Loucy (cell line): ENCODE measurements at regions not wholly inside any gene's neighbourhood (a gene's known extent, or its start where the extent isn't known, plus 50 kb on each side); places are given as distances from the start of the nearest gene placed in this dataset.

ENCODE experiments used
- H2AFZ ChIP-seq: fragments of 200-600 bp; sonication (generic); 2 replicates; pipeline ENCODE4 v1.6.0; 2016; ENCODE audit warnings: antibody characterized with exemption, mild to moderate bottlenecking, low read length, moderate library complexity
- H3F3A ChIP-seq: fragments of 200-600 bp; 2 replicates; pipeline ENCODE4 v1.6.0; 2016; ENCODE audit warnings: antibody characterized with exemption, low read depth, mild to moderate bottlenecking
- H3K27me3 ChIP-seq: fragments of 200-600 bp; sonication (generic); 2 replicates; pipeline ENCODE4 v1.6.1; 2014; ENCODE audit warnings: low read length, mild to moderate bottlenecking; ENCODE audit not compliant: insufficient read depth, poor library complexity, severe bottlenecking
- H3K36me3 ChIP-seq: fragments of 200-600 bp; sonication (generic); 2 replicates; pipeline ENCODE4 v1.6.1; 2016; ENCODE audit warnings: low read length; ENCODE audit not compliant: insufficient read depth
- H3K4me1 ChIP-seq: fragments of 200-600 bp; sonication (generic); 2 replicates; pipeline ENCODE4 v1.5.1; 2014; ENCODE audit warnings: low read length, mild to moderate bottlenecking; ENCODE audit not compliant: insufficient read depth, poor library complexity, severe bottlenecking
- H3K4me2 ChIP-seq: fragments of 200-600 bp; sonication (generic); 2 replicates; pipeline ENCODE4 v1.6.0; 2014; ENCODE audit warnings: antibody characterized with exemption, low read length, low read depth, mild to moderate bottlenecking; ENCODE audit not compliant: poor library complexity, severe bottlenecking
- H3K4me3 ChIP-seq: fragments of 200-600 bp; sonication (generic); 2 replicates; pipeline ENCODE4 v1.5.1; 2014; ENCODE audit warnings: low read length, mild to moderate bottlenecking, mixed read lengths; ENCODE audit not compliant: poor library complexity, severe bottlenecking
- H3K79me2 ChIP-seq: fragments of 200-600 bp; sonication (generic); 2 replicates; pipeline ENCODE4 v1.6.1; 2014; ENCODE audit warnings: low read length; ENCODE audit not compliant: insufficient read depth
- H3K9ac ChIP-seq: fragments of 200-600 bp; sonication (generic); 2 replicates; pipeline ENCODE4 v1.6.0; 2014; ENCODE audit warnings: mild to moderate bottlenecking, low read depth, low read length, moderate library complexity; ENCODE audit not compliant: poor library complexity, severe bottlenecking
- H3K9me2 ChIP-seq: fragments of 200-600 bp; sonication (generic); replicated peaks from 2 replicates; pipeline ENCODE4 v1.6.1; 2016; ENCODE audit warnings: low read depth, low read length, mixed read lengths
- H3K9me3 ChIP-seq: fragments of 200-600 bp; sonication (generic); 2 replicates; pipeline ENCODE4 v1.6.1; 2014; ENCODE audit warnings: mild to moderate bottlenecking, antibody characterized with exemption, low read length, low read depth; ENCODE audit not compliant: insufficient read depth
- H4K20me1 ChIP-seq: fragments of 200-600 bp; sonication (generic); 2 replicates; pipeline ENCODE4 v1.6.0; 2014; ENCODE audit warnings: antibody characterized with exemption, low read length, mild to moderate bottlenecking; ENCODE audit not compliant: insufficient read depth, poor library complexity, severe bottlenecking
- EZH2phosphoT487 ChIP-seq: fragments of 200-600 bp; IDR thresholded peaks from 2 replicates; pipeline ENCODE4 v1.6.1; 2018; ENCODE audit warnings: antibody characterized with exemption, mild to moderate bottlenecking, moderate library complexity, borderline replicate concordance
- TF ChIP-seq, protein P1 (sequence below): fragments of 200-600 bp; sonication (generic); conservative IDR thresholded peaks from 2 replicates; pipeline ENCODE4 v1.5.1; 2014; ENCODE audit warnings: mild to moderate bottlenecking, antibody characterized with exemption, low read length

DNA sequence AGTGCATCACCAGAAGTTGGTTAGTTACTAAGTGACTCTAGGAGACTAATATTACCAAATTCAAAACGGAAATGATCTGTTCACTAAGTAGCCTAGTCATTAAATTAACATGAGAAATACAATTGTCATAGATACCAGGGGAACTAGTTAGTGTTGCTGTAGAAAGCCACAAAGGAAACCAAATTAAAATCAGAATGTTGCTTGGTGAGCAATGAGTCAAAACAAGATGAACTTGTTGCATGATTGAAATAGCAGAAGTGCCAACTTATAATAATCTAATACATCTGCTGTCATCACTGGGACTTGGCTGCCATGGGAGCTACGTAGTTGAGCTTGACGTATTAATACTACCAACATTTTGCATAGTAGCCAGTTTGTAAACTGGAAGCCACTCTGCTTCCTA, 458.1 kb downstream of the DIPK2A start:
- Histone ChIP-seq H4K20me1 (no peaks in the 10 kb centered on the region), H3K79me2 (no peaks in the 10 kb centered on the region), H3K27me3 (no peaks in the 10 kb centered on the region), H3K4me2 (no peak overlapping the region), H3F3A (no peaks in the 10 kb centered on the region), H3K9ac (no peak overlapping the region), H3K9me2 (no peaks in the 10 kb centered on the region), H3K4me3 (no peak overlapping the region), H3K9me3 (no peaks in the 10 kb centered on the region), H2AFZ (no peak overlapping the region), H3K36me3 (no peaks in the 10 kb centered on the region), H3K4me1 (no peaks in the 10 kb centered on the region)
- TF ChIP-seq, protein P1, sequence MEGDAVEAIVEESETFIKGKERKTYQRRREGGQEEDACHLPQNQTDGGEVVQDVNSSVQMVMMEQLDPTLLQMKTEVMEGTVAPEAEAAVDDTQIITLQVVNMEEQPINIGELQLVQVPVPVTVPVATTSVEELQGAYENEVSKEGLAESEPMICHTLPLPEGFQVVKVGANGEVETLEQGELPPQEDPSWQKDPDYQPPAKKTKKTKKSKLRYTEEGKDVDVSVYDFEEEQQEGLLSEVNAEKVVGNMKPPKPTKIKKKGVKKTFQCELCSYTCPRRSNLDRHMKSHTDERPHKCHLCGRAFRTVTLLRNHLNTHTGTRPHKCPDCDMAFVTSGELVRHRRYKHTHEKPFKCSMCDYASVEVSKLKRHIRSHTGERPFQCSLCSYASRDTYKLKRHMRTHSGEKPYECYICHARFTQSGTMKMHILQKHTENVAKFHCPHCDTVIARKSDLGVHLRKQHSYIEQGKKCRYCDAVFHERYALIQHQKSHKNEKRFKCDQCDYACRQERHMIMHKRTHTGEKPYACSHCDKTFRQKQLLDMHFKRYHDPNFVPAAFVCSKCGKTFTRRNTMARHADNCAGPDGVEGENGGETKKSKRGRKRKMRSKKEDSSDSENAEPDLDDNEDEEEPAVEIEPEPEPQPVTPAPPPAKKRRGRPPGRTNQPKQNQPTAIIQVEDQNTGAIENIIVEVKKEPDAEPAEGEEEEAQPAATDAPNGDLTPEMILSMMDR: no peak
- no peak for TF ChIP-seq EZH2phosphoT487

DNA sequence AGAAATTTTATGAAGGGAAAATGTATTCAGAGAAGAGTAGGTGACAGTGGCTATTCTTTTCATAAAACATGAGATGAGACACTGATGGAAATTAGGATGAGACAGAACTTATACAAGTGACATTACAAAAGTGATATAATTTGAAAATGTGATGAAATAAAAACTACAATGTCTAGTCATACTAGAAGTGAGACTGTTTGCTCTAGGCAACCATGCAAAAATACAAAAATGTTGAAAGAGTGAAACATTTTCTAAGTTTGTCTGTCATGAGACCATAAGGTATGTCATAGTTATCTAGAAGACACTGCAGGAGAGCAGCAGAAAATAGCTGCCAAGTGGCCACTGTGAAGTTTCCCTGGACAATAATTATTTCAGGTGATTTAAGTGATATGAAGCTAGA, 459.5 kb downstream of the DIPK2A start:
- no peaks in the 10 kb centered on the region for H3K27me3 ChIP-seq
- no peaks in the 10 kb centered on the region for H4K20me1 ChIP-seq
- TF ChIP-seq EZH2phosphoT487: no peak
- TF ChIP-seq, protein P1: no peak
- no peaks in the 10 kb centered on the region for H3K9me3 ChIP-seq
- H3K9me2 ChIP-seq: no peaks in the 10 kb centered on the region
- no peak overlapping the region for H3K4me2 ChIP-seq
- H3K9ac ChIP-seq: no peak overlapping the region
- no peaks in the 10 kb centered on the region for H3K36me3 ChIP-seq
- no peaks in the 10 kb centered on the region for H3K4me1 ChIP-seq
- H3K79me2 ChIP-seq: no peaks in the 10 kb centered on the region
- no peaks in the 10 kb centered on the region for H3F3A ChIP-seq
- H3K4me3 ChIP-seq: no peak overlapping the region
- H2AFZ ChIP-seq: no peak overlapping the region

DNA sequence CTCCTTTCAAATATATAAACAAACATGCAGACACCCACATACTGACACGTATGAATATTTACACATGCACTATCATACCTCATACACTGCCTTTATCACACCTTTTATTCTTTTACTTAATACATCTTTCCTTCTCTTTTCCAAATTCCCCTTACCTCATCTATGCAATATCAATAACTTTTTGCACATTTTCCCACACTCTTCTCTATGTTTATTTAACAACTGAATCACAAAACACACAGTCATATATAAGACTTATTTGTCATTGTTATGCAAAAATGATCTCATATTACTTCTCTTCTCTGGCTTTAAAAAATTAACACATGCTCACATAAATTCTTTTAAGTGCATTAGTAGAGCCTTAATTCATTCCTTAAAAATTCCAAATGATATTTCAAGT, 461.4 kb downstream of the DIPK2A start:
- Histone ChIP-seq H3K4me3 (no peak overlapping the region), H3K4me1 (no peaks in the 10 kb centered on the region), H3K36me3 (no peaks in the 10 kb centered on the region), H4K20me1 (no peaks in the 10 kb centered on the region), H3K79me2 (no peaks in the 10 kb centered on the region), H3K9ac (no peak overlapping the region), H3K9me3 (no peaks in the 10 kb centered on the region), H3K27me3 (no peaks in the 10 kb centered on the region), H3K9me2 (no peaks in the 10 kb centered on the region), H3K4me2 (no peak overlapping the region), H2AFZ (no peak overlapping the region), H3F3A (no peaks in the 10 kb centered on the region)
- TF ChIP-seq EZH2phosphoT487: no peak
- TF ChIP-seq, protein P1: no peak
